HG03135 (cell line): ENCODE measurements at regions not wholly inside any gene's neighbourhood (a gene's known extent, or its start where the extent isn't known, plus 50 kb on each side); places are given as distances from the start of the nearest gene placed in this dataset.
"Not testable (repeated sequence)": the region's sequence is repeated elsewhere in the genome, so short reads cannot be mapped to it uniquely, and the experiment has no call there.

ENCODE experiments used
- ATAC-seq: cut with Tn5 transposase; IDR thresholded peaks from one replicate; pipeline ENCODE4 v1.9.1; 2021; ENCODE audit warnings: mild to moderate bottlenecking, moderate library complexity; ENCODE audit not compliant: unreplicated experiment

DNA sequence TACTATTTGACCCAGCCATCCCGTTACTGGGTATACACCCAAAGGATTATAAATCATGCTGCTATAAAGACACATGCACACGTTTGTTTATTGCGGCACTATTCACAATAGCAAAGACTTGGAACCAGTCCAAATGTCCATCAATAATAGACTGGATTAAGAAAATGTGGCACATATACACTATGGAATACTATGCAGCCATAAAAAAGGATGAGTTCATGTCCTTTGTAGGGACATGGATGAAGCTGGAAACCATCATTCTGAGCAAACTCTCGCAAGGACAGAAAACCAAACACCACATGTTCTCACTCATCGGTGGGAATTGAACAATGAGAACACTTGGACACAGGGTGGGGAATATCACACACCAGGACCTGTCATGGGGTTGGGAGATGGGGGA, 56.7 kb upstream of the SELENOP start:
- ATAC-seq = not testable (repeated sequence)

GRCh38 chr5:42864749-42865148, 53.1 kb upstream of the SELENOP start:
- not testable (repeated sequence) for ATAC-seq
